Neural progenitor cell (in vitro differentiated cells): ENCODE measurements at regions not wholly inside any gene's neighbourhood (a gene's known extent, or its start where the extent isn't known, plus 50 kb on each side); places are given as distances from the start of the nearest gene placed in this dataset.

Source experiments
- EZH2 ChIP-seq: fragments of 200-600 bp; sonication (generic); IDR thresholded peaks from 2 replicates; pipeline ENCODE4 v1.6.1; 2017; ENCODE audit warnings: antibody characterized with exemption, mild to moderate bottlenecking, moderate library complexity
- EZH2phosphoT487 ChIP-seq: fragments of 200-600 bp; sonication (generic); IDR thresholded peaks from 2 replicates; pipeline ENCODE4 v1.6.1; 2017; ENCODE audit warnings: antibody characterized with exemption
- TF ChIP-seq, protein P1 (sequence below): fragments of 200-600 bp; sonication (generic); IDR thresholded peaks from 2 replicates; pipeline ENCODE4 v1.5.1; 2017; ENCODE audit warnings: antibody characterized with exemption, mild to moderate bottlenecking

DNA sequence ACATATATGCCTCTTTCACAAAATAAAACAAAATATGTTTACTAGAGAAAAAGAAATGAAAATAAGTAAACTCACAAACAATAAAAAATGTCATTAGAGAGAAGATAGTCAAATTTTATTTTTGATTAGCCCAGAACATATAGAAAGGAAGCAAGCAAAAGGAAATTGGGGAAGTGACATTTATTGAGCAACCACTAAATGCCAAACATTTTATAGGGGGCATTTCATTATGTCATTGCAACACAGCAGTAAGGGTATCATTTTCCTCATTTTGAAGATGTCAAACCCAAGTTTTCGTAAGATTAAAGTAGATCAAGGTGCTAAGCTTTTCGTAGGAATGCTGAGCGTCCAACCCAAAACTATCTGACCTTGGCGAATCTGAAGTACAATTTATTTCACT is 1331.5 kb upstream of the PABPC4L start:
- TF ChIP-seq, protein P1, sequence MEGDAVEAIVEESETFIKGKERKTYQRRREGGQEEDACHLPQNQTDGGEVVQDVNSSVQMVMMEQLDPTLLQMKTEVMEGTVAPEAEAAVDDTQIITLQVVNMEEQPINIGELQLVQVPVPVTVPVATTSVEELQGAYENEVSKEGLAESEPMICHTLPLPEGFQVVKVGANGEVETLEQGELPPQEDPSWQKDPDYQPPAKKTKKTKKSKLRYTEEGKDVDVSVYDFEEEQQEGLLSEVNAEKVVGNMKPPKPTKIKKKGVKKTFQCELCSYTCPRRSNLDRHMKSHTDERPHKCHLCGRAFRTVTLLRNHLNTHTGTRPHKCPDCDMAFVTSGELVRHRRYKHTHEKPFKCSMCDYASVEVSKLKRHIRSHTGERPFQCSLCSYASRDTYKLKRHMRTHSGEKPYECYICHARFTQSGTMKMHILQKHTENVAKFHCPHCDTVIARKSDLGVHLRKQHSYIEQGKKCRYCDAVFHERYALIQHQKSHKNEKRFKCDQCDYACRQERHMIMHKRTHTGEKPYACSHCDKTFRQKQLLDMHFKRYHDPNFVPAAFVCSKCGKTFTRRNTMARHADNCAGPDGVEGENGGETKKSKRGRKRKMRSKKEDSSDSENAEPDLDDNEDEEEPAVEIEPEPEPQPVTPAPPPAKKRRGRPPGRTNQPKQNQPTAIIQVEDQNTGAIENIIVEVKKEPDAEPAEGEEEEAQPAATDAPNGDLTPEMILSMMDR: no peak
- TF ChIP-seq EZH2: no peak
- no peak for TF ChIP-seq EZH2phosphoT487
